Spleen (tissue), 7 donors: ENCODE measurements at regions not wholly inside any gene's neighbourhood (a gene's known extent, or its start where the extent isn't known, plus 50 kb on each side); places are given as distances from the start of the nearest gene placed in this dataset.

Source experiments
- POLR2A ChIP-seq, 3 donors: fragments of 450-650 bp; IDR thresholded peaks; one replicate each; pipeline ENCODE4 v1.5.1; 2017; ENCODE audit warnings: antibody characterized with exemption in 3 of 3, mild to moderate bottlenecking in 1 of 3
- POLR2AphosphoS5 ChIP-seq, 3 donors: sonication (generic); formaldehyde crosslinking; IDR thresholded peaks; one replicate each; pipeline ENCODE4 v1.5.1; 2017; ENCODE audit warnings: antibody characterized with exemption in 3 of 3
- TF ChIP-seq, protein P1 (sequence below), 11 experiments: fragments of 200-600 bp in 7 of 11; fragments of 450-650 bp in 4 of 11; sonication (generic) in 4 of 11; IDR thresholded peaks in 8 of 11; conservative IDR thresholded peaks in 3 of 11; 1 replicate in 7 of 11; 2 replicates in 4 of 11; pipeline versions ENCODE4 v1.4.0 to v1.8.0; 2016 to 2021; ENCODE audit warnings: antibody characterized with exemption in 11 of 11, inconsistent platforms in 4 of 11, mild to moderate bottlenecking in 1 of 11
- donor health status: DM: no; HTN: no; CAD: no; lungs with moderate emphysema.
- donor health status: DM: no; HTN: no; CAD: no.
- donor health status: DM: no; HTN: no; CAD: no.

DNA sequence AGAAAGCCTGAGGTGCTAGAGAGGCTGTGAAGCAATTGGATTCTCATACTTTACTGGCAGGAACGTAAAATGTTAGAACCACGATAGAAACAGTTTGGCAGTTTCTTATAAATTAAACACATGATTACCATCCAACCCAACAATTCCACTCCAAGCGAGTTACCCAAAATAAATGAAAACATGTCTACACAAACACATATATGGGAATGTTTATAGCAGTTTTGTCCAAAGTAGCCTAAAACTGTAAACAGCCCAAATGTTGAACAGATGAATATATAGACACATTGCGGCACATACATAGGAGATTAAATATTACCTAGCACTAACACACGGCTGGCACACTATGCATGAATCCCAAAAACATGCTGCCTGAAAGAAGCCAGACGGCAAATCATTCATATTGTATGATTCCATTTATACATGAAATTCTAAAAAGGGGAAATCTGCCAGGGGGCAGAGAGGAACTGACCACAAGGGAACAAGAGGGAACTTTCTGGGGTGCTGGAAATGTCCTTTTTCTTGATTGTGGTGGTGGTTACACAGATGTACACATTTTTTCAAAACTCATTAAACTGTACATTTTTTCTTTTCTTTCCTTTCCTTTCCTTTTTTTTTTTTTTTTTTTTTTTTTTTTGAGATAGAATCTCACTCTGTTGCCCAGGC is 50.4 kb upstream of the SLC25A4 start:
- TF ChIP-seq, protein P1, sequence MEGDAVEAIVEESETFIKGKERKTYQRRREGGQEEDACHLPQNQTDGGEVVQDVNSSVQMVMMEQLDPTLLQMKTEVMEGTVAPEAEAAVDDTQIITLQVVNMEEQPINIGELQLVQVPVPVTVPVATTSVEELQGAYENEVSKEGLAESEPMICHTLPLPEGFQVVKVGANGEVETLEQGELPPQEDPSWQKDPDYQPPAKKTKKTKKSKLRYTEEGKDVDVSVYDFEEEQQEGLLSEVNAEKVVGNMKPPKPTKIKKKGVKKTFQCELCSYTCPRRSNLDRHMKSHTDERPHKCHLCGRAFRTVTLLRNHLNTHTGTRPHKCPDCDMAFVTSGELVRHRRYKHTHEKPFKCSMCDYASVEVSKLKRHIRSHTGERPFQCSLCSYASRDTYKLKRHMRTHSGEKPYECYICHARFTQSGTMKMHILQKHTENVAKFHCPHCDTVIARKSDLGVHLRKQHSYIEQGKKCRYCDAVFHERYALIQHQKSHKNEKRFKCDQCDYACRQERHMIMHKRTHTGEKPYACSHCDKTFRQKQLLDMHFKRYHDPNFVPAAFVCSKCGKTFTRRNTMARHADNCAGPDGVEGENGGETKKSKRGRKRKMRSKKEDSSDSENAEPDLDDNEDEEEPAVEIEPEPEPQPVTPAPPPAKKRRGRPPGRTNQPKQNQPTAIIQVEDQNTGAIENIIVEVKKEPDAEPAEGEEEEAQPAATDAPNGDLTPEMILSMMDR (IDR thresholded peaks at IDR 0.05 in 8 of 11, conservative IDR thresholded peaks at IDR 0.05 in 3 of 11), result no peak
- TF ChIP-seq POLR2A (IDR thresholded peaks at IDR 0.05) (no peak), POLR2AphosphoS5 (IDR thresholded peaks at IDR 0.05) (no peak)
